ENCODE measurements at regions not wholly inside any gene's neighbourhood (a gene's known extent, or its start where the extent isn't known, plus 50 kb on each side); places are given as distances from the start of the nearest gene placed in this dataset.

DNA sequence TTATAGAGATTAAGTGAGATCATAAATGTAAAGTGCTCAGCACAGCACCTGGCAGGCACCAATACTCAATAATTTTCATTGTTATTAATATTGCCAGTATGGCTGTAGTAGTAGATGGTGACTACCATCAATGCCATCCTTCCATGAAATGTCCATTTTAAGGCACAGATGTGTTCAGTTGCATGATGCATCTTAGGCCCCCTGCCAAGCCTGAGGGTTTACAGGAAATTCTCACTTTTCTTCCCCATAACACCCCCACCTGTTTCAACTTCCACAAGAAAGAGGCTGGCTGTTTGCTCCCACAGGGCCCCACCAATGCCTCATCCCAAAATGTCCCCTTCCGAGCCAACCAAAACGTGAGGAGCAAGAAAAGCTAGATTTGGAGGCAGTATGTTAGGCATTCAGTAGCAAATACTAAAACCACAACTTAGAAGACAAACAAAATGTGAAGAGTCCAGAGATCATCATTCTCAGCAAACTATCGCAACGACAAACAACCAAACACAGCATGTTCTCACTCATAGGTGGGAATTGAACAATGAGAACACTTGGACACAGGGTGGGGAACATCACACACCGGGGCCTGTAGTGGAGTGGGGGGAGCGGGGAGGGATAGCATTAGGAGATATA, 110.6 kb upstream of the NHSL1 start:
- TF ChIP-seq, protein P1, sequence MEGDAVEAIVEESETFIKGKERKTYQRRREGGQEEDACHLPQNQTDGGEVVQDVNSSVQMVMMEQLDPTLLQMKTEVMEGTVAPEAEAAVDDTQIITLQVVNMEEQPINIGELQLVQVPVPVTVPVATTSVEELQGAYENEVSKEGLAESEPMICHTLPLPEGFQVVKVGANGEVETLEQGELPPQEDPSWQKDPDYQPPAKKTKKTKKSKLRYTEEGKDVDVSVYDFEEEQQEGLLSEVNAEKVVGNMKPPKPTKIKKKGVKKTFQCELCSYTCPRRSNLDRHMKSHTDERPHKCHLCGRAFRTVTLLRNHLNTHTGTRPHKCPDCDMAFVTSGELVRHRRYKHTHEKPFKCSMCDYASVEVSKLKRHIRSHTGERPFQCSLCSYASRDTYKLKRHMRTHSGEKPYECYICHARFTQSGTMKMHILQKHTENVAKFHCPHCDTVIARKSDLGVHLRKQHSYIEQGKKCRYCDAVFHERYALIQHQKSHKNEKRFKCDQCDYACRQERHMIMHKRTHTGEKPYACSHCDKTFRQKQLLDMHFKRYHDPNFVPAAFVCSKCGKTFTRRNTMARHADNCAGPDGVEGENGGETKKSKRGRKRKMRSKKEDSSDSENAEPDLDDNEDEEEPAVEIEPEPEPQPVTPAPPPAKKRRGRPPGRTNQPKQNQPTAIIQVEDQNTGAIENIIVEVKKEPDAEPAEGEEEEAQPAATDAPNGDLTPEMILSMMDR (conservative IDR thresholded peaks at IDR 0.05; ENCODE audit: low read depth, low read length), result no peak
- no peak for TF ChIP-seq EZH2 (IDR thresholded peaks at IDR 0.05; ENCODE audit: borderline replicate concordance, low read depth, low read length, poor library complexity, severe bottlenecking)

Data from A673 (cell line).